GM19468 (cell line): ENCODE measurements at regions not wholly inside any gene's neighbourhood (a gene's known extent, or its start where the extent isn't known, plus 50 kb on each side); places are given as distances from the start of the nearest gene placed in this dataset.
"Not testable (repeated sequence)": the region's sequence is repeated elsewhere in the genome, so short reads cannot be mapped to it uniquely, and the experiment has no call there.

Experiments used
- ATAC-seq: cut with Tn5 transposase; IDR thresholded peaks from one replicate; pipeline ENCODE4 v1.9.1; 2021; ENCODE audit warnings: mild to moderate bottlenecking, moderate library complexity, moderate number of reproducible peaks; ENCODE audit not compliant: unreplicated experiment; ENCODE audit errors: extremely low read depth

DNA sequence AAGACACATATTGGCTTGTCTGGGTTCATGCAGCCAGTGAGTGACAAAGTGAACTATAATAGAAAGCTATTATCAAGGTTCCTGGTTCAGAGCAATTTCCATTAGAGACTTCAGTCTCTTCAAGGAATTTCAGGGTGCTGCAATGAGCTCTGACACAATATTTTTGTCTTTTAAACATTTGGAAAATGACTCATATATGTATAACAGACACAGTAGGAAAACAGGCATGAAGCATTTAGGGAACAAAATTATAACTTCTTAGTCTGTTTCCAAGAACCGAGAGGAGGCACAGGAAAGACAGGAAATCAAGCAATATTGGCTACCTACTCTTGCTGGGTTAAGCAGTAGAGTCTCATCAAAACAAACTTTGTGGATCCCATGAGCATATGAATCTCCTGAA lies 170.4 kb downstream of the PTPRC start:
- ATAC-seq: no peak

DNA sequence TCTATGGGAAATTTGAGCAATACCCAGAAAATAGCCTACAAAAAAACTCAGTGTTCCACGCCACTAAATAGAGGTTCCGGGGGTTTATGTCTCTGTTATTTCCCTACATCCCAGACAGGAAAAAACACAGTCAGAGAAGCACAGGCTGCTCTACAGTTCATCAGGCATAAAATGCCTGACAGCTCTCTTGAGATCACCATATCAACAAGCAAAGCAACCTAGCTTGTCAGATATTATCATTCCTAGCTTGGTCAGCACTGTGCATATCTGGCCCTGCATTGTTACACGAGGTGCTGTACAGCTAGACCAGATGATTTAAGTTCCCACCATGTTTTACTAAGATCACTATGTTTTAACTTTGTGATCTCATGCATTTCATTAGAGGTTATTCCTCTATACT lies 172.6 kb downstream of the PTPRC start:
- ATAC-seq: no peak

DNA sequence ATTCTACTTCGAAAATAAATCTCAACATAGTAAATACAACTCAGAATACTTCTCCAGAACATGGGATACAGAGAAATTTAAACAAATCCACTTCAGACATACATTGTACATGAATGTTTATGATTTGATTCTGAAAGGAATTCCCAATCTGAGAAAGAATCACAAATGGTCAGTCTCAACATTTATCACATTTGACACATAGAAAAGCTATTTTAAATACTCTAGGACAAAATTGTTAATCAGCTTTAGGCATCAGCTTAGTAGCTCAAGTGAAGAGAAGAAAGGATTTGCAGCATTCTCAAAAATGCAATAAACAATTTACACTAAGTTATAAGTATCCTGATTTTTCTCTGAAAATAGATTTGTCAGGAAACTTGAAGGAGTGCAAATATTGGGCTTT lies 184.8 kb downstream of the PTPRC start:
- ATAC-seq: no peak

DNA sequence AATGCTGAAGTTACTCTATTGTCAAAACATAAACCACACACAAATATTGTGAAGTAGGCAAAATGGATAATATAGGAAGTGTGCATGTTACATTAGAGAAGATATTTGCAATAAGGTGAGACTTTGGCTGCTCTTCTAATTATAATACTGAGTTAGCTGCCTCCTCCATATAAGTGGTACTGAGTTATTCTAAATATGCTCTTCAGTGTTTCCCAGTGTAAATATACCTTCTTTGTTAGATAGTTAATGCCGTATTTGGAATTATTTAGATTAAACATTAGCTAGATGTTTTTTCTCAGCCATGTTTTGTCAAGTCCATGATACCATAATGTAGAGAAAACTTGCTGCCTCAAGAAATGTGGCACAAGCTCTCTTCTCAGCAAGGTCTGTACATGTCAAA lies 186.4 kb downstream of the PTPRC start:
- no peak for ATAC-seq

DNA sequence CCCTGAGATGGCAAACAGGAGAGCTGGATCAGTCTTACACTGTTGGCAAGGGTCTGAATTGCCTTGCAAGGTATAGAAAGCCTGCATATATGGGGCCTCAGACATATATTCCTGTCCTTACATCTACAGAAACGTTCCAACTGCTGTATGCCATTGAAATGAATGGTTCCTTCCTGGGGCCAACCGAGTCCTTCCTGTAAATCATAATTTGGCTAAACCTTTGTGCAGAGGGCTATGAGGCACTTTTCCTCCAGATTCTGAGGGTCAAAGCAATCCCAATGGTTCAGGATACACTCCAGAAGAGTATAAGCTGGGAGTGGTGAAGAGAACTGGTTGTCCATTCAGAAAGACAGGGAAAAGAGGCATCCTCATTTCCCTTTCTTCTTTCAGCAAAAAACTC lies 190.5 kb downstream of the PTPRC start:
- no peak for ATAC-seq

DNA sequence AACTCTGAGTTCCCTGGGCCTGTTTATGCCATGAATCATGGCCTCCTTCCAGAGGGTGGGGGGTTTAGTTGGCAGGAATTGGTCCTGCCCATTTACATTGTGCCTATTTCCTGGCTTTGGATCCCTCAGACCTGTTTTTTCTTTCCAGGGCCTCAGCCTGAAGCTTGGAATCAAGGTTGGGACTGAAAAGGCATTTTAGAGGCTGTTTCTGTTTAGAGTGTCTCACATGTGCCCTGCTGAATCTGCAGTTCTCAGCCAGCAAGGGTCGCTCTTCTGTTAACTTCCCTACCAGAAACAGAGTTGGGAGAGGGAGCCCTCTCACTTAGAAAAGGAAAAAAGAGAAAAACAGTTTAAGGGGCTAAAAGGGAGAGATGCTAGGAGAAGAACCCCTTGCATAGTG lies 191.1 kb downstream of the PTPRC start:
- ATAC-seq: no peak

DNA sequence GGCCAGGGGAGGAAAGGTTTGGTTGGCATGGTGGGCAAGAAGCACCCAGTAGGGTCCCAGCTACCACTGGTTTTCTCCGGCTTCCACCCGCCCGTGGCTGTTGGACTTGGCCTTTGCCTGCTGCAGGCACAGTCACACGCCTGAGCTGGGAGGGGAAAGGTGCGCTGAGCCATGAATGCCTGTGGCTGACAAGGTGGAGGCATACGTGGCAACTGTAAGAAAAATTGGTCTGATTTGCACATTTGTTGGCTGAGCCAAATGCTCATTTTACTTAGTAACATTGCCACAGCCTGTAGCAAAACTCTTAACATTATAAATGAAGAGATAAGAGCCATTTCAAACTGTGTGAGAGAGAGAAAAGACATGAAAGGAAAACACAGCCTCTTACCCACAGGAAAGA lies 191.6 kb downstream of the PTPRC start:
- ATAC-seq: no peak

DNA sequence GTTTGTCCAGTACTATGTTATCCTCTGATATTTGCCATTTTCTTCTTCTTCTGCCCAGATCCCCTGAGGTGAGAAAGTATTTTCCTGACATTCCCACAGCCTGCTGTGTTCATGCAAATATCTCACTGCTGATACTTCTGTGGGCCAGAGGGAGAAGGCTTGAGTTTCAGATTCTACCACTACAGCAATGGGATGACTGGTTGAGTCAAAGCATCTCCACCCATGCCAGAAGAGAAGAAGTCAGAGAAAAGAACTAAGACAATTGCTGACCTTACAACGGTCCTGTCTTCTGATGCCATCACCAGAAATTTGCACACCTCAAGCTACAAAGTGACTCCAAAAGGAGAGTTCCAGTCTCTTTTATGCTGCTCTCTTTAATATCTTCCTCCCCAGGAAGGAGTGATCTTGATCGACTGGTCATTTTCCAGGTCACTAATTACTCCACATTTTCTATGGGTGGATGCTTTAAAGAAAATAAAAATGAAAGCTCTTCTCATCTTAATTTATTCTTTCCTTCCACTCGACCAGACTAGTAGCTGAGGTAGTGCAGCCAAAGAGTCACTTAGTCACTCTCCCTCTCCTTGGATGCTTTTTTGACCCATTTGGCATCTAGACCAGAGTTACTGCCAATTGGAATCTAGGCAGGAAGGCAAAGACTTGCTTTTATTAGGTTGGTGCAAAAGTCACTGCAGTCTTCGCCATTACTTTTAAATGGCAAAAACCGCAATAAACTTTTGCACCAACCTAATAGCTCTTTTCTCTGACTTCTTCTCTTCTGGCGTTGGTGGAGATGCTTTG lies 195.1 kb downstream of the PTPRC start:
- no peak for ATAC-seq

DNA sequence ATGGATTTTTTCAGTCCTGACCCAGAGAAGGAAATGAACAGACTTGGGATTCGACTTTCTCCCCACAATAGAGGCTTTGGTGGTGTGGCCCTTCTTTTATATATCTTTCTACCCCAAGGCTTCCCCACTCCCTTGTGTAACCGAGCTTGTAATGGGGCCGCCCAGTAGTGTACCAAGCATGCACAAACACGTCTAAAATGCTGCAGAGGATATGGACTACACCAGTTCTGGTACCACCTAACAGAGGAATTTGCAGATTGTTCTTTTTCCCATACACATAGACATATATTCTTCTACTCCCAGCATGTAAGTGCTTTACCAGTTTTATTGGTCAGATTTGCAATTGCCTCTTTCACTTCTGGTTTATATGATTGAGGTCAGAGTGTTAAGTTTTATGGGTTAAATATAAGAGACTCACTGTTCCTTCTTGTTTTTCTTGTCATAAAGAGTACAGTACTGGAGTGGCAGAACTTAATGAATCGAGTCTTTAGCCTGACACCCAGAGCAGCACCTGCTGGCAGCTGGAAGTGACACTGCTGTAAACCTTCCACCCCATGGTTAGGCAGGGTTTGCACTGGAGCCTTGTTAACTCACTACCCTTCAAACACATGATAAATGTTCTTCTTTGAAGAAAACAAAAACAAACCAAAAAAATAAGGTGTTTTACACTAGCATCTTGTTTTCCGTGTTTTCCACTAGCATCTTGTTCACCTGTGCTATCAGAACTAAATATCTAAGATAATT lies 198.6 kb downstream of the PTPRC start:
- no peak for ATAC-seq

DNA sequence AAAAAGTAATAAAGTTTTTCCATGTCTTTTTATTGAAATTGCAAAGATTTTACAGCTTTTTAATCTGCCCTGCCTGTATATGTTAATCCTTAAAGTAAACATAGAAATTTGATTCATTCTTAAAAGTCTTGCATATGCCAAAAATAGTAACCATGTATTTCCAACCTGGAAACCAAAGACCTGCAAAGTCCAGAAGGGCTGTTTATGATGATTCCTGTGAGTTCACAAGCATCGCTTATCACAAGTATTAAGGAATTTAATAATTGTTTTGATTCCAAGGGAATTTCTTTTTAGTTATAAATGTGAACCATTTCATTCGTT lies 199.1 kb downstream of the PTPRC start:
- ATAC-seq: no peak

DNA sequence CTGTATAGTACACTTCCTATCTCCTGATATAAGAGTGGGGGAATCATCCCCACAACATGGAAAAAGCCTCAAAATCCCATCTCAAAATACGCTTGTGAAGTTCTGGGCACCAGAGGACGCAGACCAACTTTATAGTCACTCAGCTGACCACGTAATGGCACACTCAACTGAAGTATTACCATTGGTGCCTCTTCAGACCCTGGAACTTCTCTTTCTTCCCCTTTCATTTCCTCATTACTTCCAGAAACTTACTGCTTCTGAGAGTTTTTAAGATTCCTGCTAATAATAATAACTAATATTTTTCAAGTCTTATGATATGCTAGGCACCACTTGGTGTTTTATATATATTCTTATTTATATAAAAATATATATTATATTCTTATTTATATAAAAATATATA lies 202.6 kb downstream of the PTPRC start:
- ATAC-seq: no peak

DNA sequence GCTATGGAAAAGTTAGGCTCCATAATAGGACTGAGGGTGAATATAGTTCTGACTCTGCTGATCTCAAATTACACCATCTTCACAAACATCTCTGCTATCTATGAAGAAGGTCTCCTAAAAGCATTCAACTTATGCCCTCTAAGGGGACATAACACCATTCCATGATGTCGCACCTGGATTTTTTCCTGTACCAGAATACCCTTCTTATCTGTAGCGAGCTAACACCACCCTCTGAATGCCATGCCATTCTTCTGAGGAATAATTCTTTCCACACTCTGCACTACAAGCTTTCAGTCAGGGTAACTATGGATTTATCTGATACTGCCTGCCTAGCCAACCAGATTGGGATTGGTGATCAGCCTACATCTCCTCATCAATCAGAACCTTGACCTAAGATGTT lies 203.8 kb downstream of the PTPRC start:
- no peak for ATAC-seq

DNA sequence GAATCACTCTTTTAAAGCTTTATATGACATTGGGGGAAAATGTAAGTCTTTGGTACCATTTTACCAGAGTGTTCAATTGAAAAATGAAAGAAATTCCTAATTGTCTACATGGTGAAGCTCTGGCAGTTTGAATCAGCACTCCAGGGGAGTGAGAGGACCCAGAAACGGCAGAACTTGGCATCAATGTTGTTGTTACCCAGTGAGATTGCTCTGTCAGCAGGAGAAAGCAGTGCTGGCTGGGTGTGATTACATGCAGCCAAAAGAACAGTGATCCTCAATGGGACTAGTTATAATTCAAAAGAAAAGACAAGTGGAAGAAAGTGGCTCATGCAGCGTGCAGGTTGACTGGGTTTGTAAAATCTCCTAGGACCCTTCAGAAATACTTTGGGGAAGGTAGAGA lies 206.4 kb downstream of the PTPRC start:
- no peak for ATAC-seq

DNA sequence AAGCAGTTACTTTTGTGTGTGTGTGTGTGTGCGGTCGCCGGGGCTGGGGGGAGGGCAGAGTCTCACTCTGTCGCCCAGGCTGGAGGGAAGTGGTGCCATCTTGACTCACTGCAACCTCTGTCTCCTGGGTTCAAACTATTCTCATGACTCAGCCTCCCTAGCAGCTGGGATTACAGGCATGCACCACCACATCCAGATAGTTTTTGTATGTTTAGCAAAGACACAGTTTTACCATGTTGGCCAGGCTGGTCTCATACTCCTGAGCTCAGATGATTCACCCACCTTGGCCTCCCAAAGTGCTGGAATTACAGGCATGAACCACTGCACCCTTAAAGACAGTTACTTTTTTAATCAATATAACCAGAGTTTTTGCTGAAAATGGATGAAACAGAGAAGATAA lies 207.0 kb downstream of the PTPRC start:
- no peak for ATAC-seq

DNA sequence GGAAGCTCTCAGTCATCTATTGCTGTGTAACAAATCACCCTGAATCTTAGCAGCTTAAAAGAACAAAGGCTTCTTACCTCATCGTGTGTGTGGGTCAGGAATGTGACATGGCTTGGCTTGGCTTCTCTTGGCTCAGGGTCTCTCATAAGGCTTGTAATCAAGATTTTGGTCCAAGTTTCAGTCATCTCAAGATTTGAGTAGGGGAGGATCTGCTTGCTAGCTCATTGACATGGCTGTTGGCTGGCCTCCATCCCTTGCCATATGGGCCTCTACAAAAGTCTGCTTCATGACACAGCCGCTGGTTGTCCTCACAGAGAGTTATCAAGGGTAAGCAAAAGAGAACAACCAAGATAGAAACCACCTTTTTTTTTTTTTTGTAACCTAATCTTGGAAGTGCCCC lies 207.7 kb downstream of the PTPRC start:
- no peak for ATAC-seq

DNA sequence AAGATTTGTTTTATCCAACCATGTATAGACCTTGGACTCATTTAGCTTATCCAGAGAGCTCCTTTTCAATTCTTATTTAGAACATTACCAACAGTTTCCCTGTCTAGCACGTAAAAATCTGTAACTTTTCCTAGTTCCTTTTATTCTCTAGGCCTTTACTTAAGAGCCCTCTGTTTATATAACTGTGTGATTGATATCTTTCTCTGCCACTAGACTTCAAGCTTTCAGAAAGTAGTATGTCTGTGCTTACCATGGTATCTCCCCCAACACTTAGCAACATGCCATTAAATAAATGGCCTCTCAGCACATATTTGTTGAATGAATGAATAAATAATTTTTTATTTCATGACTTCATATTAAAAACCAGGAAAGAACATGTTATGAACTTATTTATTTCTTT lies 209.4 kb downstream of the PTPRC start:
- no peak for ATAC-seq

DNA sequence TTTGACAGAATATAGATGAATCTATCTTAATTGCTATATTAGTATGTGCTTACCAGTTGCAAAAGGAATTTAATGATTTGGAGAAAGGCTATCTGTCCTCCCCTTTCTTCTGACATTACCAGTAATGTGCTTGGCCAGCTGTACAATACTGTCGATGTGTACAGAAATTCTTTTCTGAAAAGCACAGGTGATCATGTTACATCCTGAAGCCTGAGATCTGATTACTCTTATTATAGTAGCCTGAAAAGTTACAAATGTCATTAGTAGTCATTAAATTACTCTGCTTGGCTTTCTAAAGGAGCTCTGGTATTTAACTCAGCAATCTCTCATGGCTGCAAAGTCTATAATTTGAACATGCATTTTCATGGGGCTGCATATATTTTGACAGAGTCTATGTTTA lies 209.8 kb downstream of the PTPRC start:
- no peak for ATAC-seq

DNA sequence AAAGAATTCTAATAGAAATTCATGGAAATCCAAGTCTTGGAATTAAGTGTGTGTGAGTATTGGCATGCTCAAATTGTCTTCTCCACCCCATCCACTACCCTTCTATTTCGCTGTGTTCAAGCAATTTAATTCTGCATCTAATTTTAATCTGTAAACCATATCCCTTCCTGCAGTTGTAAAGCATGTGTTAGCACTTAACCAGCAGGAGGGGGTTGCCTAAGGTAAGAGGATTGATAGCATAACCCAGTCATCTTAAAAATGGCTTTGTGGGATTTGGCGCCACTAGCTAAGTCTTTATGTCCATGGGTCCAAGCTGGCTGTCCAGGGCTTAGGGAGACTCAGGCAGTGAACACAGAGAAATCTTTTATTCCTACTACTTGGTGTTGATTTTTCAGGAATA lies 210.3 kb downstream of the PTPRC start:
- no peak for ATAC-seq

DNA sequence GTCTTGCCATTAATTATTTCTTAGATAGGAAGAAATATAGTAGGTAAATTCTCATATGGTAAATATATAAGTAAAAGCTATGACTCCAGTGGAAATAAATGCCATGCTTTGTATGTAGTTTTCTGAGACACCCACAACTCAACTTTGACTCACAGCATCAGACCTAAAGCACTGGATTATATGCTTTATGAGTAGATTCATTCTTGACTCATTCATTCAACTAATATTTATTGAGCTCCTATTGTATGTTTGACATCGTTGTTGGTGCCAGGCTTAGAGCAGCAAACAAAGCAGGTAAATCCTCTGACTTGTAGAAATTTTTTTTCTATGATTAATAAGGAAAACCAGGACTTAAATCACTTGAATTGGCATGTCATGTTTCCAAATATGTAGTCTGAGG lies 211.4 kb downstream of the PTPRC start:
- ATAC-seq: no peak

DNA sequence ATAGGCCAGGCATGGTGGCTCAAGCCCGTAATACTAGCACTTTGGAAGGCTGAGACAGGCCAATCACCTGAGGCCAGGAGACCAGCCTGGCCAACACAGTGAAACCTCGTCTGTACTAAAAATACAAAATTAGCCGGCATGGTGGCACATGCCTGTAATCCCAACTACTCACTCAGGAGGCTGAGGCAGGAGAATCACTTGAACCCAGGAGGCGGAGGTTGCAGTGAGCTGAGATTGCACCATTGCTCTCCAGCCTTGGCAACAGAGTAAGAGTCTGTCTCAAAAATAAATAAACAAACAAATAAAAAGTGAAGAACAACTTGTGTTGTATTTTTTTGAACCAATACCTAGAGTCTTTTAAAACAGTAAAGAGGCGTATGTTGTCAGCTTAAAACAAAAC lies 212.1 kb downstream of the PTPRC start:
- ATAC-seq: not testable (repeated sequence)

DNA sequence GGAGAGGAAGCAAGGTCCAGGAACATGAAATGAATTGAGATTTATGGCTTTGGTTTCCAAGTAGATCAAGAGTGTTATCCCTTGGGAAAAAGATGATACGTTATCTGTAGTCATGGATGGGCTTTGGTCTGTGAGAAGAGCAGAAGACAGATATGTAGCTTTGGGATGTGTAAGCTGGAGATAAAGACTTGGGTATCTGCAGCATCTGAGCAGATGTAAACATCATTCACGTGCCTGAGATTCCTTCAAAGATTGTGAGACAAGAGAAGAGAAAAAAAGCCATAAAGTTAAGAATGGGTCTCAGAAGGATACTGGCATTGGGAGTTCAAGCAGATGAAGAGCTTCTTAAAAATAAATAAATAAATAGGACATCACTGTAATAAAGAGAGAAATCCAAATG lies 217.8 kb downstream of the PTPRC start:
- ATAC-seq: no peak

DNA sequence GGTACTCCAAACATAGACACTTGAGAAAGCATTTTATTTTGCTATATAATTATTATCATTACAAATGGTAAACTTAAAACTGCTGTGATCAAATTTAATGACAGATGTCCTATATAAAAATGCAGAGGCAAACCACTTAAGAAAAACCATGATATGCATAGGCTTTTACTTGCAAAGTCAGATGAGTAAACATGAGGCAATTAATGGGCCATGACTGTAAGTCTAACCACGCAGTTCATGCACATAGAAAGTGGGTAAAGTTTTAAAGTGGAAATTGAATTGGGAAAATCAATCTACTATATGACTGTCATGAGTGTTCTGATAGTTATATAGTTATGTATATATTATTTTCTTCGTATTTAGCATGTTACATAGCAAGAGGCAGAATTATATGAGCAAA lies 219.2 kb downstream of the PTPRC start:
- ATAC-seq: no peak
